ENCODE measurements at regions not wholly inside any gene's neighbourhood (a gene's known extent, or its start where the extent isn't known, plus 50 kb on each side); places are given as distances from the start of the nearest gene placed in this dataset.
A peak's percentile ranks its signal among the peaks of the same experiment; 100 is the strongest.

DNA sequence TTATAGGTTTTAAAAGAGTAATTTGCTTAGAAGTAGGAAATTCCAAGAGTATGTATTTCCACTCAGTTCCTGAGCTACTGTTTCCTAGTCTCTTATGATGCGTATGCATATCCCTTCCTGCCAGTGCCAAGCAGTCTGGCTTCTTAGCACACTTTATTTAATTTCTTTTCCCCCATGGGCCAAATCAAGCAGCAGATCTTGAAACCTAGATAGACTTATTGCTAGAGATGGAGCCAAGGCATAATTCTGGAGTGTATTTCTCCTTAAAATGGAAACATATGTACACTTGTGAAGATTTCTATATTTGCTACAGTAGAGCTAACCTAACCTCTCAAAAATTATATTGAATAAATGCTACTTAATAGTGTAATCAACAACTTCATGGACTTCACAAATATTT is 2337.6 kb downstream of the PCDH7 start:
- intact Hi-C loops (cut with micrococcal nuclease): no loop called here
- Histone ChIP-seq H3K27me3 (ENCODE audit: insufficient read depth, low read length) (no peaks in the 10 kb centered on the region), H3K27ac (ENCODE audit: low read depth, low read length) (no peak overlapping the region), H3K9me2 (ENCODE audit: insufficient read depth) (no peaks in the 10 kb centered on the region), H3K4me1 (ENCODE audit: control insufficient read depth in 1 of 2, insufficient read depth in 2 of 2, low read length in 2 of 2) (no peaks in the 10 kb centered on the region), H3K79me2 (ENCODE audit: insufficient read depth, low read length) (no peaks in the 10 kb centered on the region), H3K9me3 (ENCODE audit: control insufficient read depth in 1 of 2, insufficient read depth in 1 of 2, low read depth in 1 of 2, low read length in 2 of 2) (no peaks in the 10 kb centered on the region), H3K4me3 (replicated peaks in 1 of 2; ENCODE audit: low read depth in 1 of 2, low read length in 2 of 2) (no peak overlapping the region), H3K36me3 (ENCODE audit: control insufficient read depth in 1 of 2, insufficient read depth in 2 of 2, low read length in 2 of 2) (no peaks in the 10 kb centered on the region), H2AFZ (ENCODE audit: low read depth, low read length, poor library complexity, severe bottlenecking) (peak overlapping the region; percentile 5), H4K20me1 (ENCODE audit: insufficient read depth) (no peaks in the 10 kb centered on the region), H3K9ac (ENCODE audit: low read length) (no peak overlapping the region), H3K4me2 (ENCODE audit: low read length) (no peak overlapping the region)
- BruUV-seq (replicated peaks): no TSS peak
- RAD21 ChIA-PET (ENCODE audit: low non-redundant PET in 1 of 2, low total read pairs in 2 of 2, uncharacterized antibody in 2 of 2, unreplicated experiment in 2 of 2): no interaction called here
- POLR2A ChIA-PET: no interaction called here
- CTCF ChIA-PET: no interaction called here
- TF ChIP-seq, protein P1, sequence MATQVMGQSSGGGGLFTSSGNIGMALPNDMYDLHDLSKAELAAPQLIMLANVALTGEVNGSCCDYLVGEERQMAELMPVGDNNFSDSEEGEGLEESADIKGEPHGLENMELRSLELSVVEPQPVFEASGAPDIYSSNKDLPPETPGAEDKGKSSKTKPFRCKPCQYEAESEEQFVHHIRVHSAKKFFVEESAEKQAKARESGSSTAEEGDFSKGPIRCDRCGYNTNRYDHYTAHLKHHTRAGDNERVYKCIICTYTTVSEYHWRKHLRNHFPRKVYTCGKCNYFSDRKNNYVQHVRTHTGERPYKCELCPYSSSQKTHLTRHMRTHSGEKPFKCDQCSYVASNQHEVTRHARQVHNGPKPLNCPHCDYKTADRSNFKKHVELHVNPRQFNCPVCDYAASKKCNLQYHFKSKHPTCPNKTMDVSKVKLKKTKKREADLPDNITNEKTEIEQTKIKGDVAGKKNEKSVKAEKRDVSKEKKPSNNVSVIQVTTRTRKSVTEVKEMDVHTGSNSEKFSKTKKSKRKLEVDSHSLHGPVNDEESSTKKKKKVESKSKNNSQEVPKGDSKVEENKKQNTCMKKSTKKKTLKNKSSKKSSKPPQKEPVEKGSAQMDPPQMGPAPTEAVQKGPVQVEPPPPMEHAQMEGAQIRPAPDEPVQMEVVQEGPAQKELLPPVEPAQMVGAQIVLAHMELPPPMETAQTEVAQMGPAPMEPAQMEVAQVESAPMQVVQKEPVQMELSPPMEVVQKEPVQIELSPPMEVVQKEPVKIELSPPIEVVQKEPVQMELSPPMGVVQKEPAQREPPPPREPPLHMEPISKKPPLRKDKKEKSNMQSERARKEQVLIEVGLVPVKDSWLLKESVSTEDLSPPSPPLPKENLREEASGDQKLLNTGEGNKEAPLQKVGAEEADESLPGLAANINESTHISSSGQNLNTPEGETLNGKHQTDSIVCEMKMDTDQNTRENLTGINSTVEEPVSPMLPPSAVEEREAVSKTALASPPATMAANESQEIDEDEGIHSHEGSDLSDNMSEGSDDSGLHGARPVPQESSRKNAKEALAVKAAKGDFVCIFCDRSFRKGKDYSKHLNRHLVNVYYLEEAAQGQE (IDR thresholded peaks at IDR 0.05; ENCODE audit: low read depth): no peak
- TF ChIP-seq EZH2 (IDR thresholded peaks at IDR 0.05): no peak
- no peak for TF ChIP-seq POLR2AphosphoS5 (IDR thresholded peaks at IDR 0.05; ENCODE audit: low read depth, low read length)
- no peak for TF ChIP-seq EZH2phosphoT487 (IDR thresholded peaks at IDR 0.05; ENCODE audit: borderline replicate concordance)
- no peak for TF ChIP-seq ELF1 (IDR thresholded peaks at IDR 0.05; ENCODE audit: borderline replicate concordance, low read depth)
- TF ChIP-seq TCF7L2 (IDR thresholded peaks at IDR 0.05; ENCODE audit: borderline replicate concordance, extremely low read depth, insufficient read depth, insufficient read length): no peak
- no peak for TF ChIP-seq CEBPB (IDR thresholded peaks at IDR 0.05; ENCODE audit: low read depth)
- TF ChIP-seq ZFX (IDR thresholded peaks at IDR 0.05): no peak
- no peak for TF ChIP-seq SRF (IDR thresholded peaks at IDR 0.05; ENCODE audit: low read depth)
- TF ChIP-seq, protein P2, sequence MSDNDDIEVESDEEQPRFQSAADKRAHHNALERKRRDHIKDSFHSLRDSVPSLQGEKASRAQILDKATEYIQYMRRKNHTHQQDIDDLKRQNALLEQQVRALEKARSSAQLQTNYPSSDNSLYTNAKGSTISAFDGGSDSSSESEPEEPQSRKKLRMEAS (IDR thresholded peaks at IDR 0.05): no peak
- no peak for TF ChIP-seq JUND (IDR thresholded peaks at IDR 0.05)
- TF ChIP-seq SIN3A (IDR thresholded peaks at IDR 0.05; ENCODE audit: low read depth): no peak
- TF ChIP-seq FOSL1 (IDR thresholded peaks at IDR 0.05; ENCODE audit: low read depth): no peak
- TF ChIP-seq EGR1 (IDR thresholded peaks at IDR 0.05; ENCODE audit: low read depth): no peak
- TF ChIP-seq CBX3 (IDR thresholded peaks at IDR 0.05; ENCODE audit: low read depth): no peak
- TF ChIP-seq RAD21 (IDR thresholded peaks at IDR 0.05; ENCODE audit: low read depth): no peak
- no peak for TF ChIP-seq CTCF (IDR thresholded peaks at IDR 0.05 in 2 of 3, conservative IDR thresholded peaks at IDR 0.05 in 1 of 3; ENCODE audit: borderline replicate concordance in 1 of 3, insufficient read depth in 1 of 3, low read depth in 2 of 3, low read length in 2 of 3)
- no peak for TF ChIP-seq ZNF274 (IDR thresholded peaks at IDR 0.05; ENCODE audit: low read depth, low read length)
- TF ChIP-seq YY1 (IDR thresholded peaks at IDR 0.05; ENCODE audit: extremely low read depth, insufficient replicate concordance, low read depth, low read length): no peak
- ATAC-seq (no peak), DNase-seq (ENCODE audit: low read depth, low spot score) (no peak)

Data from HCT116 (cell line).